Dedifferentiated amniotic fluid mesenchymal stem cell (primary cell): ENCODE measurements at regions not wholly inside any gene's neighbourhood (a gene's known extent, or its start where the extent isn't known, plus 50 kb on each side); places are given as distances from the start of the nearest gene placed in this dataset.
"Not testable (repeated sequence)": the region's sequence is repeated elsewhere in the genome, so short reads cannot be mapped to it uniquely, and the experiment has no call there.

Experiments used
- DNase-seq: peaks from one replicate; pipeline ENCODE4 v3.0.0-alpha.2; 2016; ENCODE audit errors: extremely low spot score

DNA sequence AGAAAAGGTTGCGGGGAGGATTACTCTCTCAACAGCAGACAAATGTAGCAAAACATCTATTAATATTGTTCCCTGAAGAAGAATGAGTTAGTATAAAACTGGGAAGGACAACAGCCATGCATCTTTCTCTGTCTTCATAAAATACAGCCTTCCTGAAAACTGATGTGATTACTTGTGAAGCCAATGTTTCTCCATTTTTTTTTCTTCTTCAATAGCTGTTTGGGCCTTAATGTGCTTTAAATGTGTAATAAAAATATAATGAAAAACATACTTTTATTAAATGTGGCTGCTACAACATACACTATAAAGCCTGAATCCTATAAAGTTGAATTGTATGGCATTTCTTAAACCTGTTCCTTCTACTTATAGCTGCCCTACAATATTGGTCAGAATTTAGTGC is 146.3 kb upstream of the LMCD1 start:
- DNase-seq = no peak

DNA sequence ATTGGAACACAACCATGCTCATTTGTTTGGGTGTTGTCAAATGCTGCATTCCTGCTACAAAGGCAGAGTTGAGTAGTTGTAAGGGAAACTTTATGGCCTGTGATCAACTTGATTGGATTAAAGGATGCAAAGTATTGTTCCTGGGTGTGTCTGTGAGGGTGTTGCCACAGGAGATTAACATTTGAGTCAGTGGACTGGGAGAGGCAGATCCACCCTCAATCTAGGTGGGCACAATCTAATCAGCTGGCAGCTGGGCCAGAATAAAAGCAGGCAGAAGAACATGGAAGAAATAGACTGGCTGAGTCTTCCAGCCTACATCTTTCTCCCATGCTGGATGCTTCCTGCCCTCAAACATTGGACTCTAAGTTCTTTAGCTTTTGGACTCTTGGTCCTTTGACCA is 145.6 kb upstream of the LMCD1 start:
- DNase-seq = not testable (repeated sequence)

GRCh38 chr3:8357859-8358258 is 143.8 kb upstream of the LMCD1 start:
- DNase-seq = no peak

- DNase-seq = no peak
Measured at GRCh38 chr3:8359133-8359532, 142.5 kb upstream of the LMCD1 start.

GRCh38 chr3:8363200-8363599 is 138.4 kb upstream of the LMCD1 start:
- DNase-seq = no peak

DNA sequence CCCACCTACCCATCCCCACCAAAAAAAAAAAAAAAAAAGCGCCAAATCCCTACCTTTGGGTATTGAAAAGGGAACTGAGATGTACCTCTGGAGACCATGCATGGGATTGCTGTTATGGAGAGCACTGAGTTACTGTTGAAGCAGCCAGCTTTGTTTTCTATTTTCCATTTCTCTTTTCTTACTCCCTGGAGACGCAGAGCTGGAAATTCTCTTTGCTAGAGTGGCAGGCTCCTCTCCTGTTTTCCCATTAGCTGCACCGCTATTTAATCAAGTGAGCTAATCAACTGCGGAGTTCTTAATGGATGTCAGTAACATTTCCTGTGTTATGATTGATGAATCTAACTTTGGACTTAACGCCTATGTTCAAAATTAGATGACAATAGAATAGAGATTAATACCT is 136.1 kb upstream of the LMCD1 start:
- no peak for DNase-seq

DNA sequence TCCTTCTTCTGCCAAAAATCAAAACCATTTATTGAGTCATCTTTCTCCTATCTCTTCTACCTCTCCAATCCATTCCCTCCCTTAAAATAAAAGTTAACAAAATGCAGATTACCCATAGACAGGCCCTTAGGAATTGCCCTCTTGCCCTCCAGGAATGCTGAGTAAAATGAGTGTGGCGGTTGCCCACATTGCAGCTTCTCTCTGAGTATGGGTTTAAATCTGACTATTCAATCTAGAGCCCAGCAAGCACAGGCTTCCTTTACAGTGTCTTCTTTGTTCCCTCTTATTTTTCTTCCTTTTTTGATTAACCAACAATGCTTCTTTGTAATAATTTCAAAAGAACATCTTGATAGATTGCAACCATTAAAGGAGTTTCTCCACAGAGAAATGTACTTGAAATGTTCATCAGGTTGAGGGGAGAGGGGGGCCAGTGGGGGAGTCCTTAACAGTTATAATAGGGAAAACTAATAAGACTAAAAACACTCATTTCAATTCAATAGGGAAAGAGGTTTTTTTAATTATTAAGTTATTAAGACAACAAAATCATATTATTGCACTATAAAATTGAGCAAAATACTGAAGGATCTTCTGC is 135.3 kb upstream of the LMCD1 start:
- DNase-seq = no peak

DNA sequence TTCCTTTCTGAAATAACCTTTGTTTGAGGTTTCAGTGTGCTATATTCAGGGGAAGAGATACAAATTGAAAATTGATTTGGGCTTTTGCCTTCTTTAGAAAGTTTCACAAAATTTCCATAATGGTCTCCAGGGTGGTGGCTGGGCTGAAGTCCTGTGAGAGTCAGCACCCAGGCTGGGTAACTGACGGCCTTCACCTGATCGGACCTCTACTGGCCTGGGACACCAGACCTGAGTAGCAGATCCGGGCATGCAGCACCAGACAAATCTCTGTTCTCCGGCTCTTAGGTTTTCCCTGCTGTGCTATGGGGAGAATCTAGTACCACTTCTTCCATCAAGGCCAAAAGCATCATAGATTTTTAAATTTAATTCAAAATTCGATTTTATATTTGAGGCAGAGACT is 133.0 kb upstream of the LMCD1 start:
- no peak for DNase-seq

DNA sequence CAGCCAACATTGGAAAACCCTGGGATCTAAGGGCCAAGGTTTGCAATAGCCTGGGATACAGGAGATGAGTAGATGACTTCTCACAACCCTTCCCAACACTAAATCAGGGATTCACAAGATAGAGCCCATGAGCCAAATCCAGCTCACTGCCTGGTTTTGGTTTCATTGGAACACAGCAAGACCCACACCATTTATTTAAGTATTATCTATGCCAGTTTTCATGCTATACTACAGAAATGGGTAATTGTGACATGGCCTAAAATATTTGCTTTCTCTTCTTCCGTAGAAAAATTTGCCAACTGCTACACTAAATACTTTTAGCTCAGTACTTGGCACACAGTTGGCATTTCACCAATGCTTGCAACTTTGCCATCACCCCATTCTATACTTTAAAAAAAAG is 132.0 kb upstream of the LMCD1 start:
- no peak for DNase-seq

DNA sequence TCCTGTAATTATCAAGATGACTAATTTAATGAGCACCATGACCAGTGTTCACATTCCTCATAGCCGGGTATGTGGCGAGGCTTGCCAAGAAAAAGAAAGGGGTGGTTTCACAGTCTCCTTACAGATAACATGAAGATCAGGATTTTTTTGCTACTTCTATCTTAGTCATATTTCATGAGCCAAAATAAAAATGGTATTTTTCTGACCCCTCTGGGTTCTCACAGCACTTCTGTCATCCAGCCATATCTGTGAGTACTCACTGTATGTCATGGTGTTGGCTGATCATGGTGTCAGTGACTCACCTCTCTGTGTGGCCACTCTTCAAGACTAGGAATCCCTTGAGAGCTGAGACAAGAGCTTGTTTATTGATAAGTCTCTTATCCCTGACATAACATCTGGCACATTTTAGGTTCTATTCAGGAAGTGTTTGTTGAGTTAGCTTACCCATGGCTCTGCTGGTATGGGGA is 130.5 kb upstream of the LMCD1 start:
- DNase-seq = no peak

DNA sequence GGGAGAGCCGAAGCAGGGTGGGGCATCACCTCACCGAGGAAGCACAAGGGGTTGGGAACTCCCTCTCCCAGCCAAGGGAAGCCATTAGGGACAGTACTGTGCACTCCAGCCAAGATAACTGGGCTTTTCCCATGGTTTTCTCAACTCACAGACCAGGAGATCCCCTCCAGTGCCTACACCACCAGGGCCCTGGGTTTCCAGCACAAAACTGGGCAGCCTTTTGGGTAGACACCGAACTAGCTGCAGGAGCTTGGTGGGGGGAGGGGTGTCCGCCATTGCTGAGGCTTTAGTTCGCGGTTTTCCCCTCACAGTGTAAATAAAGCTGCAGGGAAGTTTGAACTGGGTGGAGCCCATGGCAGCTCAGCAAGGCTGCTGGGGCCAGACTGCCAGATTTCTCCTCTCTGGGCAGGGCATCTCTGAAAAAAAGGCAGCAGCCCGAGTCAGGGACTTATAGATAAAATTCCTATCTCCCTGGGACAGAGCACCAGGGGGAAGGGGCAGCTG is 129.6 kb upstream of the LMCD1 start:
- no peak for DNase-seq

- no peak for DNase-seq
Measured at GRCh38 chr3:8380904-8381704, 120.5 kb upstream of the LMCD1 start.

DNA sequence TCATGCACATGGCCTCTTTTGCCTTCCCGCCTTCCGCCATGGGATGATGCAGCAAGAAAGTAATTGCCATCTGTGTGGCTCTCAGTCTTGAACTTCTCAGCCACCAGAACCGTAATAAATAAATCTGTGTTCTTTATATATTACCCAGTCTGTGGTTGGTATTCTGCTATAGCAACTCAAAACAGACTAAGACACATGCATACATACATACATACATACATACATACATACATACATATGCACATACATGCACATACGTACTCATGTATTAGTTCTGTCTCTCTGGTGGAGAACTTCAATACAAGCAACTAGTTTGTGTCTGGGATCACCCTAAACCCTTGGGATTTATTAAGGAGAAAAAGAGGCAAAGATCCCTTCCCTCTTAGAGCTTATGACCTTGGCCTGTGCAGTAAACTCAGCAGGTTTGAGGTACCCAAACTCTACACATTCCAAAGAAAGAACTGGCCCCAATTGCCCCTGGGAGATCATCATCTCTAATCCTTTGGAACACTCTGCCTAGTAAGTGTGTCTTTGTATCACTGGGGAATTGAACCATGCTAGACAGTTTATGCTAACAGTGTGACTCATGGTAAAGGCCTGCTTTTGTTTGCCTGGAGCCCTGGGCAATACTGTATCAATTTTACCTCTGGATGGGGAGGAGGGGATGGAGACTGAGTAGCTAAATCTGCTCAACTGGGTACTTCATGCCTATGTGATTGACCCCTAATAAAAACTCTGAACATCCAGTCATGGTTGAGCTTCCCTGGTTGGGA is 115.6 kb upstream of the LMCD1 start:
- no peak for DNase-seq

GRCh38 chr3:8387571-8387970 is 114.1 kb upstream of the LMCD1 start:
- no peak for DNase-seq

DNA sequence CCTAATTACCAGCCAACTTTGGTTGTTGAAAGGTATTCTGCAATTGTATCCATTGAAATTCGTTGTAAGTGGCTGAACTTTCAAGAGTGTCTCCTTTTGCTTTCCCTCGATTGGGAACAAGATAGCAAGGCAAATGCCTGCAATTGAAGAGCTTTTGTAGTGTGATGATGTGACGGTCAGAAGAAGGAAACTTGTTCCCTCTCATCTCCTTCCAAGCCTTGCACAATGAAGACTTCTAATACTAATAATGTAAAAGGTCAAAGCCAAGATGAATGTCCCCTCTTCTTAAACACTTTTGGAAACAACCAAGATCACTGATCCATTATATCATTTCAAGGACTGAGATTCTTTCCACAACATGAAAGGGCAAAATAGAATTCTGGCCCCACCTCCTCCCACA is 101.9 kb upstream of the LMCD1 start:
- DNase-seq = no peak

DNA sequence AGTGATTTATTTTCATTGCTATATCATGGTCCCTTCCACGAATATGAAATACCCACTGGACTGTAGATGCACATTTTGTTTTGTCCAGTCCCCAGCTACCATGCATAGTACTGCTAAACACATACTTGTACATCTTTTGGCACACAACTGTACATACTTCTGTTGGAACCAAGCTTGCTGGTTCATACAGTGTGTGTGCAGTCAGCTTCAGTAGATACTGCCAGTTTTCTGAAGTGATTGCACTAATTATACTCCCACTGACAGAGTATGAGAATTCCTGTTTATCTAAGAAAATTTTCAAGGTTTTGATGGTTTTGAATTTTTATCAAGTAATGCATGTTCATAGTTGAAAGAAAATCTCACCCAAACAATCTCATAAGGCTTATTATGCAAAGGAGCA is 100.7 kb upstream of the LMCD1 start:
- no peak for DNase-seq

GRCh38 chr3:8403996-8404395 is 97.6 kb upstream of the LMCD1 start:
- DNase-seq = no peak

GRCh38 chr3:8405144-8405543 is 96.5 kb upstream of the LMCD1 start:
- no peak for DNase-seq

- no peak for DNase-seq
Measured at GRCh38 chr3:8406479-8406878, 95.1 kb upstream of the LMCD1 start.

DNA sequence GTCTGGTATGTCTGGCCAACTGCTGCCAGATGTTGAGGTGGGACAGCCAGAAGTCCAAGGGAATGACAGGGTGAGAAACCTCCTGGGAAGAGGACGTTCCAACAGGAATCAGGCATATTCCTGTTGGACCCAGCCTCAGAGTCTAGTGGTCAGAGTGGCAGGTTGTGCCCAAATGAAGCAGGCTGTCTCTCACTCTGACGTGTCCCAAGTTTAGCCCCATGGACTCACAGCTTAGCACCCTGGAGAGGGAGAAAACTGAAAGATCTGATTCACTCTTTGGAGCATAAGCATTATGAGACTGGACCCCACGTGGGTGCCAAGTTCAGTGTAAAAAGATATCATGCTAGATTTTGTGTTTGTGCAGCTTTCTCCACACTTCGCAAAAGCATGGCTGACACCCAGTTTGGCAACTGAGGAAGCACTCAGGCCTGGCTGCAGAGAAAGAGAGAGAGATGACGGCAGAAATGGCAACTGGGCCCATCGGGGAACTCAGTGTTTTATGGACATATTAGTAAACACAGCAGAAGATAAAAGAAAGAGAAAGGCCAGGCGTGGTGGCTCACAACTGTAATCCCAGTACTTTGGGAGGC is 88.2 kb upstream of the LMCD1 start:
- no peak for DNase-seq

DNA sequence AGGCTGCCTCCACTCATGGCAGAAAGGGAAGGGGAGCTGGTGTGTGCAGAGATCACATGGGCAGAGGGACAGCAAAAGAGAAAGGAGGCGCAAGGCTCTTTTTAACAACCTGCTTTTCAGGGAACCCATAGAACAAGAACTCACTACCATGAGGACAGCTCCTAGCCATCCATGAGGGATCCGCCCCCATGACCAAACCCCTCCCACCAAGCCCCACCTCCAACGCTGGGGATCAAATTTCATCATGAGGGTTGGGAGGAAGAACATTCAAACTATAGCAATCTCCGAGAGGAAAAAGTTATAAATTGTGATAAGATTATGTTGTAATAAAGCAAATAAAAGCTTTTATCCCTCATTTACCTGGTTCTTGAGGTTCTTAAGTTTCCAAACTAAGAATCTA is 84.7 kb upstream of the LMCD1 start:
- no peak for DNase-seq

DNA sequence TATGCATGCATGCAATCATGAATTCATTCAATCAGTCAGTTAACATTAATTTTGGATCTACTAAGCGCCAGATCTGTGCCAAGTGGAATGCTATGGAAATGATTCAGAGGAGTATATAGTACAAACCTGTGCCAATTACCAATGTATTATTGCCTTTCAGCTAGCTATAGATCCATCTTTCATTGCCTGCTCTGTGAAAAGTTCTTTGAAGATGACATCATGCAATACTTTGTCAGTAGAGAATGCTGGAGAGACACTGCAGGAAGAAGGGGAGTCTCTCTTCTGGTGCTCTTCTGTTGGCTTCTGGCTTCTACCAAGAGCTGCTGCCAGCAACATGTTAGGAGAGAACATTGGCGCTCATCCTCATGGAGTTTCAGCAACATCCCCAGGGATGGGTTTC is 81.0 kb upstream of the LMCD1 start:
- no peak for DNase-seq
